ENCODE measurements at regions not wholly inside any gene's neighbourhood (a gene's known extent, or its start where the extent isn't known, plus 50 kb on each side); places are given as distances from the start of the nearest gene placed in this dataset.

DNA sequence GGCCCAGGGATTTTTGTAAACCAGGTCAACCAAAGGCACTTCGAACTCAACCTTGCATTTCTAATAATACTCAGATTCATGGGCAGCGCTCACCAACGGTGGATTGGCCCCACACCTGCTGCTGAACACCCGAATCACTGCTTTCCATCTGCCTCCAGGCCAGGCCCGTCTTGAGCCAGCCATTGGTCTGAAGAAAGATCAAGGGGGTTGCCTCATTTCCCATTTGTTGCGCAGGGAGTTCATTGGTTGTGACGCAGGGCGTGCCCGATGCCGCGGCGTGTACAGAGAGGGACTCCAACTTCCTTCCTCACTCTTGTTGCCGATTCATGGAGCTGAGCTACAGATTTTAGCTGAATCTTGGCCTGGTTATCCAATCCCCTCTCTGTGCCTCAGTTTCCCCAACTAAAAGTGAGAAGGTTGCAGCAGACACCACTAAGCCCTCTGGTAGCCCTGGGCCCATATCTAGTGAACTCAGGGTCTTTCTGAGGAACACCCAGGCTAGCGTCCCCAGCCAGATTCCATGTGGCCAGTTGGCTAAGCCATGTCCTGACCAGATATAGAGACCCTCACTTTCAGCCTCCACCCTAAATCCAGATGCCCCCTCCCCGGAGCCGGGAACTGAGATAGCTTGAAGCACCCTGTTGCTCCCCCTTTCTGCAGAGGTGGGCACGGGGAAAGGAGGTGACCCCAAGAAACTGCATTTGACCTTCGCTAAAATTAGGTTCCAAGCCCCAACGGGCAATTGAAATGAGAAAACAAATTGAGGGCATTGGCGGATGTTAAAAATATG lies 60.9 kb upstream of the HPCAL1 start:
- ATAC-seq = no peak
- Histone ChIP-seq H3K9me3 (ENCODE audit: control insufficient read depth, low read length) (no peaks in the 10 kb centered on the region), H3K4me1 (ENCODE audit: control insufficient read depth, insufficient read depth, low read length) (peaks cover 7% of the 10 kb centered on the region), H3K27me3 (ENCODE audit: control insufficient read depth, insufficient read depth) (no peaks in the 10 kb centered on the region), H3K27ac (ENCODE audit: low read length) (no peak overlapping the region), H3K4me3 (ENCODE audit: low read length) (no peak overlapping the region)
- 88% methylated on average over 20 of the region's 20 CpGs for WGBS
- DNase-seq = no peak
- intact Hi-C loops (cut with DNase I) = no loop called here

DNA sequence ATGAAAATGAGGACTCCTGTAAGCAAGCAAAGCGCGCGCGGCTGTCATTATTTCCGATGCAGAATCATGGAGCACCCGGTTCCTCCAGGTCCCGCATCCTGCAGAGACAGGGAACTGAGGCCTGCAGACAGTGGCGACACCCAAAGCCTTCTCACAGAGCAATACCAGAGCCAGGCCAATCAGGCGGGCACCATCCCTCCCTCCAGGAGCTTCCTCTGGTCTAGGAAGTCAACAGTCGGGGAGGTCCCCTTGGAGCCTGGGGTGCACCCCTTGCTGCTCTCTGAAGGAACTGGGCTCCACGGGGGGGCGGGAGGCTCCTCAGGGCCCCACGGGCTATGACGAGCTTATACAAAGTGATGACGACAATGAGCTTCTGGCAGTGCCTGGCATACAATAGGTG lies 60.3 kb upstream of the HPCAL1 start:
- H3K27me3 ChIP-seq (ENCODE audit: control insufficient read depth, insufficient read depth) = no peaks in the 10 kb centered on the region
- no peak overlapping the region for H3K27ac ChIP-seq (ENCODE audit: low read length)
- H3K4me3 ChIP-seq (ENCODE audit: low read length) = no peak overlapping the region
- peaks cover 5% of the 10 kb centered on the region for H3K4me1 ChIP-seq (ENCODE audit: control insufficient read depth, insufficient read depth, low read length)
- WGBS = 93% methylated on average over 15 of the region's 15 CpGs
- ATAC-seq (no peak), DNase-seq (no peak)
- intact Hi-C loops (cut with DNase I) = no loop called here
- no peaks in the 10 kb centered on the region for H3K9me3 ChIP-seq (ENCODE audit: control insufficient read depth, low read length)

DNA sequence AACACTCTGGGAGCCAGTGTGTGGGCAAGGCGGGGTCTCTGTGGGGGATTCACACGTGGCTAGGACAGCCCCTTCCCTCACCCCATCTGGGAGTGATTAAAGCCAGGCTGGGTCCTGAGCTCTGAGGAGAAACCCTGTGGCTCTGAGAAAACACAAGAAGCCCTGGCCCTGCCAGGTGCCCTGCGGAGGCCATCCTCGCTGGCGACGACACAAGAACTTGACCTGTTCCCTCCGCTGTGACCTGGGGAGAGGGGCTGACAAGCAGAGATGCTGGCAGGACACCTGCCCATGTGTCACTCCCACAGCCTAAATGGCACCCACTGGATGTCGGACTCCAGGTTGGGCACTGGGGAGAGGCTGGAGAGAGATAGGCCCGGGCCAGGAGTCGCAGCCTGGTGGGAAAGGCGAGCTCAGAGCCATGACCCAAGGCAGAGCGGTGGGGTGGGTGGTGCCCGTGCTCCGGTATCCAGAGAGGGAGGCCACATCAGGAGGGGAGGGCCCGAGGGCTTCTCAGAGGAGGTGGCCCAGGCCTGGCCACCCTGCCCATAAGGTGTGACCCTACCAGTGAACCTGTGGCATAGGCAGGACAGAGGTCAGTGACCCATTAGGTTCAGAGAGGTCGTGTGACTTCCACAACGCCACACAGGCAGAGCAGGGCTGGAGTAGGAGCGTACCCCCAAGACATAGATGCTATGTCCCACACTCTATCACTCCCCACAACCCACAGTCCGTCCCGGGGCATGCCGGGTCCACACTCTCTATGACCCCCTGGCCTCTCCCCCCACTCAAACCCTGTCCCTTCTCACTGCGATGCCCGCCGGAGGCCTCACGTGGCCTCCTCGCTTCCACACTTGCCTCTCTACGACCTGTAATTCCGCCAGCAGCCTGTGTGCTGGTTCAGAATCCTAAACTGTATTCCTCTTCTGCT lies 59.4 kb upstream of the HPCAL1 start:
- H3K4me1 ChIP-seq (ENCODE audit: control insufficient read depth, insufficient read depth, low read length) = peaks cover 2% of the 10 kb centered on the region
- intact Hi-C loops (cut with DNase I) = no loop called here
- H3K27ac ChIP-seq (ENCODE audit: low read length) = no peak overlapping the region
- no peaks in the 10 kb centered on the region for H3K9me3 ChIP-seq (ENCODE audit: control insufficient read depth, low read length)
- DNase-seq (no peak), ATAC-seq (peak in 1 of 2 donors; percentile 16)
- no peak overlapping the region for H3K4me3 ChIP-seq (ENCODE audit: low read length)
- WGBS = 90% methylated on average over 28 of the region's 28 CpGs
- H3K27me3 ChIP-seq (ENCODE audit: control insufficient read depth, insufficient read depth) = no peaks in the 10 kb centered on the region

DNA sequence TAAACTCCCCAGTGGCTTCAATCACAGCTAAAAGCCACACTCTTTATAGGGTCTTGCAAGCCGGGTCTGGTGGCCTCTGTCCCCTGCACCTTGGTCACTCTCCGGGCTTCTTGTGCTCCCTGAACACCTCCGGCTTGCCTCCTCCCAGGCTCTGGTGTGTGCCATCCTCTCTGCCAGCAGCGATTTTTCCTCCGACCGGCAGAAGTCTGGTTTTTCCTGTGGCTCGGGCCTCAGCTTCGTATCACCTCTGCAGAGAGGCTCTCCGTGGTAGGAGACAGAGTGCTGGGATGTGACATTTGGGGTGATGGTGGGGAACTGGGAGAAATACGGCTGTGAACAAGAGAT lies 58.8 kb upstream of the HPCAL1 start:
- no peak for DNase-seq

DNA sequence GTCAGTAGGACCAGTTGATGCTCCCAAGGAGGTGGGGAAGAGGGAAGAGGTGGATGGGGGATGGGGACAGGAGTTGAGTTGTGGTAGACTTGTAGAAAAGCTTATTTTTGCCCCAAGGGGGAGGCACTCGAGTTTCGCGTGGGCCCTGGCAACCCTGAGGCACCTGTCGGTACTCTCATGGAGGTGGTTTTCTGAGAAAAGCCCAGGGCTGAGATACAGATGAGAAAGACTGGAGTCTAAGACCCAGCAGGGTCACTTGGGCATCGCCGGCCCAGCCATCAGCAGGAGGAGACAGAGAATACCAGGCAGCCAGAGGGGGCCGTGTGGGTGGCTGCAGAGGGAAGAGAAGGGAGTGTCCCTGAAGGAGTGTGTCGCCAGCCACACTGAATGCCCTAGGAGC lies 57.7 kb upstream of the HPCAL1 start:
- Histone ChIP-seq H3K27ac (ENCODE audit: low read length) (no peak overlapping the region), H3K9me3 (ENCODE audit: control insufficient read depth, low read length) (no peaks in the 10 kb centered on the region), H3K4me3 (ENCODE audit: low read length) (no peak overlapping the region), H3K27me3 (ENCODE audit: control insufficient read depth, insufficient read depth) (no peaks in the 10 kb centered on the region), H3K4me1 (ENCODE audit: control insufficient read depth, insufficient read depth, low read length) (no peaks in the 10 kb centered on the region)
- WGBS = 80% methylated on average over 8 of the region's 8 CpGs
- intact Hi-C loops (cut with DNase I) = no loop called here
- ATAC-seq = no peak
- no peak for DNase-seq

More for the DNA sequence above, 58.8 kb upstream of the HPCAL1 start:
- Histone ChIP-seq H3K27me3 (ENCODE audit: control insufficient read depth, insufficient read depth) (no peaks in the 10 kb centered on the region), H3K27ac (ENCODE audit: low read length) (no peak overlapping the region), H3K9me3 (ENCODE audit: control insufficient read depth, low read length) (no peaks in the 10 kb centered on the region), H3K4me1 (ENCODE audit: control insufficient read depth, insufficient read depth, low read length) (no peaks in the 10 kb centered on the region), H3K4me3 (ENCODE audit: low read length) (no peak overlapping the region)
- 88% methylated on average over 10 of the region's 10 CpGs for WGBS
- intact Hi-C loops (cut with DNase I) = no loop called here
- ATAC-seq = no peak

DNA sequence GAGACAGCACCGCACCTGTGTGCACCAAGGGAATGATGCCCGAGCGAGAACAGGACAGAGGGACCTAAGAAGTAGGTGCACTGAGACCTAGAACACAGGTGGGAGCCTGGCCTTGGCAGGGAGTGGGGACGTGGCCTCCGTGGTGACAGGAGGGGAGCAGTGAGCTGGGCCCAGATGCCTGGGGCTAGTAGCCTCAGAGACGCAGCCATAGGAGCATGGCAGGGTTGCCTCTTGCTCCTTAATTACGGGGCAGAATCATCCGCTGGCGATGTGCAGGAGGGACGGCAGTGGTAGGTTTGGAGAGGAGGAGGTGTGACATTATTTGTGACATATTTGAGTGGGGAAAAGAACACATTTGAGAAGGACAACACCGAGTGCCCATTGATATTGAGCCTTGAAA lies 57.0 kb upstream of the HPCAL1 start:
- Histone ChIP-seq H3K4me1 (ENCODE audit: control insufficient read depth, insufficient read depth, low read length) (no peaks in the 10 kb centered on the region), H3K9me3 (ENCODE audit: control insufficient read depth, low read length) (no peaks in the 10 kb centered on the region), H3K4me3 (ENCODE audit: low read length) (no peak overlapping the region), H3K27ac (ENCODE audit: low read length) (no peak overlapping the region), H3K27me3 (ENCODE audit: control insufficient read depth, insufficient read depth) (no peaks in the 10 kb centered on the region)
- intact Hi-C loops (cut with DNase I) = no loop called here
- DNase-seq (no peak), ATAC-seq (peak in 1 of 2 donors; percentile 11)
- WGBS = 93% methylated on average over 11 of the region's 11 CpGs

DNA sequence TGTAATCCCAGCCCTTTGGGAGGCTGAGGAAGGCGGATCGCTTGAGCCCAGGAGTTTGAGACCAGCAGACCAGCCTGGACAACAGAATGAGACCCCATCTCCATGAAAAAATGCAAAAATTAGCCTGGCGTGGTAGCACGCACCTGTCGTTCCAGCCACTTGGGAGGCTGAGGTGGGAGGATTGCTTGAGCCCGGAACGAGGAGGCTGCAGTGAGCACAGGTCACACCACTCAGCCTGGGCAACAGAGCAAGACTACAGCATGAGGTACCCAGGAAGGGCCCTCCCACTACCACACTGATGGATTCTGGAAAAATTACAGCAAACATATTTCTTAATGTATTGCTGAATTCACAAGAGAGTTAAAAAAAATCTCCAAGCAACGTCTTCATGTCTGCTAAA lies 56.3 kb upstream of the HPCAL1 start:
- Histone ChIP-seq H3K9me3 (ENCODE audit: control insufficient read depth, low read length) (no peaks in the 10 kb centered on the region), H3K27ac (ENCODE audit: low read length) (no peak overlapping the region), H3K4me3 (ENCODE audit: low read length) (no peak overlapping the region), H3K27me3 (ENCODE audit: control insufficient read depth, insufficient read depth) (no peaks in the 10 kb centered on the region), H3K4me1 (ENCODE audit: control insufficient read depth, insufficient read depth, low read length) (no peaks in the 10 kb centered on the region)
- WGBS = 87% methylated on average over 8 of the region's 8 CpGs
- no peak for ATAC-seq
- intact Hi-C loops (cut with DNase I) = no loop called here
- DNase-seq = no peak

DNA sequence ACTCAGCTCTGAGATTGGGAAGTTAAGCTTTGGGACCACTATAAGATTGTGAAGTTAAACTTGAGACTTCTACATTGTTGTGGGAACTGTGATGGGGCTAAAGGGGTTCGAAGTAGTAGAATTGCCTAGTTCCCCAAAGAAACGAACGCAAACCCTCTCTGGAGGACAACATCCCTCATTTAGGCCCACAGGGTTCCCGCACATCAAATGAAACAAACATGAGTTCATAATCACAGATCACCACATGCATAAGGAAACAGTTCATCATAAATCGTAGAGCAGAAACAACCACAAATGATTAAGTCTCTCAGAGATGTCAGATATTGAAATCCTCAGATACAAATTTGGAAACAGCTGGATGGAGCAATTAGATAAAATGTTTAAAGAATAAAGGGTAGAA lies 55.9 kb upstream of the HPCAL1 start:
- intact Hi-C loops (cut with DNase I) = no loop called here
- Histone ChIP-seq H3K4me3 (ENCODE audit: low read length) (no peak overlapping the region), H3K9me3 (ENCODE audit: control insufficient read depth, low read length) (no peaks in the 10 kb centered on the region), H3K27ac (ENCODE audit: low read length) (no peak overlapping the region), H3K27me3 (ENCODE audit: control insufficient read depth, insufficient read depth) (no peaks in the 10 kb centered on the region), H3K4me1 (ENCODE audit: control insufficient read depth, insufficient read depth, low read length) (no peaks in the 10 kb centered on the region)
- no peak for ATAC-seq
- DNase-seq = no peak
- WGBS = 75% methylated on average over 5 of the region's 5 CpGs

DNA sequence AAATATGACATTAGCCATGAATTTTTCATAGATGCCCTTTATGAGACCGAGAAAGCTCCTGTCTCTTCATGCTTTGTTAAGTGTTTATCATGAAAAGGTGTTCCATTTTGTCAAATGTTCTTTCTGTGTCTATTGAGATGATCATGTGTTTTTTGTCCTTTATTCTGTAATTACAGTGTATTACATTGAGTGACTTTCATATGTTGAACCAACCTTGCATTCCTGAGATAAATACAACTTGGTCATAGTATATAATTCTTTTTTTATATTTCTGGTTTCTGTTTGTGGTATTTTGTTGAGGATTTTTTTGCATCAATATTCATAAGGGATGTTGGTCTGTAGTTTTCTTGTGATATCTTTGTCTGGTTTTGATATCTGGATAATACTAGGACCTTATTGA lies 52.9 kb upstream of the HPCAL1 start:
- intact Hi-C loops (cut with DNase I) = no loop called here
- Histone ChIP-seq H3K27me3 (ENCODE audit: control insufficient read depth, insufficient read depth) (no peaks in the 10 kb centered on the region), H3K4me3 (ENCODE audit: low read length) (no peak overlapping the region), H3K9me3 (ENCODE audit: control insufficient read depth, low read length) (no peaks in the 10 kb centered on the region), H3K27ac (ENCODE audit: low read length) (no peak overlapping the region), H3K4me1 (ENCODE audit: control insufficient read depth, insufficient read depth, low read length) (no peaks in the 10 kb centered on the region)
- no peak for DNase-seq
- ATAC-seq = no peak
- 78% methylated on average over 1 of the region's 1 CpG for WGBS

DNA sequence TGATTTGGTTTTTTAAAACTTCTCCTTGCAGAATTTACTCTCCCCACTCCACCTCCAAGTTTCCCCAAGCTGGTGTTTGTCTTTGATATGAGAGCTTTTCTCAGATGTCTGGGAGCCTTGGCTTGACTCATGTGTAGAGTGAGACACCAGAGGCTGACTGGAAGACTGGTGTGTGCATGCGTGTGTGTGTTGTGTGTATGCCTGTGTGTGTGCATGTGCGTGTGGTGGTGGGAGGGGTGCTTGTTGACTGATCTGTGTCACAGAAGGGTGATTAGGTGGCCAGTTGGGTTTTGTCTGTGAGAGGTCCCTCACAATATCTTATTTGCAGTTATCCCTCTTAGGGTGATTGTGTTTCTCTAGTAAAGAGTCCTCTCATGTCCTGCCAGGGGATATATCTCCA lies 50.5 kb upstream of the HPCAL1 start:
- no peak for DNase-seq
- Histone ChIP-seq H3K9me3 (ENCODE audit: control insufficient read depth, low read length) (no peaks in the 10 kb centered on the region), H3K27me3 (ENCODE audit: control insufficient read depth, insufficient read depth) (no peaks in the 10 kb centered on the region), H3K4me3 (ENCODE audit: low read length) (no peak overlapping the region), H3K27ac (ENCODE audit: low read length) (no peak overlapping the region), H3K4me1 (ENCODE audit: control insufficient read depth, insufficient read depth, low read length) (no peaks in the 10 kb centered on the region)
- intact Hi-C loops (cut with DNase I) = no loop called here
- ATAC-seq = no peak
- WGBS = 87% methylated on average over 2 of the region's 2 CpGs

DNA sequence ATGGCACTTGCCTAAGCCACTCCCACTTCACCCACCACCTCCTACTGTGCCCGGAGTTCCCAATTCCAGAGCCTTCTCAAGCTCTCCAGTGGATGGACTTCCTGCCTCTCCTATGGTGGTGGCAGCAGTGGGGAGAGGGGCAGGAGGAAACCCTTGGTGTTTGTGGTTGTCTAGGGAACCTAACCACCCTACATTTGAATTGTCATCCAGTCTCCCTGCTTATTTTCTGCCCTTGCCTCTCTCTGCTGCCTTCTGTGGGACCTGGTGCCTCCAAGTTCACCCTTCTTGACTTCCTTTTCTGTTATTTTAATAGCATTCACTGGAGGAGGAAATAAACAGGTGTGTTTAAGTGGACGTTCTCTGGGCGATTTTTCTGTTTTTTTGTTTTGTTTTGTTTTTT lies 50.0 kb upstream of the HPCAL1 start:
- no peak for ATAC-seq
- H3K9me3 ChIP-seq (ENCODE audit: control insufficient read depth, low read length) = no peaks in the 10 kb centered on the region
- DNase-seq = no peak
- no peak overlapping the region for H3K27ac ChIP-seq (ENCODE audit: low read length)
- intact Hi-C loops (cut with DNase I) = no loop called here
- no peak overlapping the region for H3K4me3 ChIP-seq (ENCODE audit: low read length)
- no peaks in the 10 kb centered on the region for H3K4me1 ChIP-seq (ENCODE audit: control insufficient read depth, insufficient read depth, low read length)
- 74% methylated on average over 3 of the region's 3 CpGs for WGBS
- H3K27me3 ChIP-seq (ENCODE audit: control insufficient read depth, insufficient read depth) = no peaks in the 10 kb centered on the region

Data from right cardiac atrium (tissue), 5 donors.